KMS-11 (cell line): ENCODE measurements at regions not wholly inside any gene's neighbourhood (a gene's known extent, or its start where the extent isn't known, plus 50 kb on each side); places are given as distances from the start of the nearest gene placed in this dataset.

Experiments
- H2AFZ ChIP-seq: fragments of 200-600 bp; sonication (generic); 2 replicates; pipeline ENCODE4 v1.6.1; 2016; ENCODE audit warnings: antibody characterized with exemption, mixed run types, low read depth
- H3K27ac ChIP-seq: fragments of 200-600 bp; sonication (generic); 2 replicates; pipeline ENCODE4 v1.6.1; 2016; ENCODE audit warnings: mild to moderate bottlenecking, mixed run types
- H3K27me3 ChIP-seq: fragments of 200-600 bp; sonication (generic); 2 replicates; pipeline ENCODE4 v1.6.1; 2017; ENCODE audit warnings: mild to moderate bottlenecking, low read depth, mixed run types, moderate library complexity; ENCODE audit not compliant: insufficient read depth
- H3K36me3 ChIP-seq: fragments of 200-600 bp; sonication (generic); 2 replicates; pipeline ENCODE4 v1.6.1; 2017; ENCODE audit warnings: mild to moderate bottlenecking, mixed run types; ENCODE audit not compliant: insufficient read depth
- H3K4me1 ChIP-seq: fragments of 200-600 bp; sonication (generic); 2 replicates; pipeline ENCODE4 v1.6.1; 2016; ENCODE audit warnings: mild to moderate bottlenecking, low read depth, mixed run types; ENCODE audit not compliant: poor library complexity, severe bottlenecking
- H3K4me2 ChIP-seq: fragments of 200-600 bp; sonication (generic); 2 replicates; pipeline ENCODE4 v1.7.0; 2016; ENCODE audit warnings: mild to moderate bottlenecking, mixed run types
- H3K4me3 ChIP-seq: fragments of 200-600 bp; sonication (generic); IDR thresholded peaks from 2 replicates; pipeline ENCODE4 v1.6.1; 2017; ENCODE audit warnings: low read depth, low read length, mixed read lengths; ENCODE audit not compliant: insufficient read depth
- H3K79me2 ChIP-seq: fragments of 200-600 bp; sonication (generic); 2 replicates; pipeline ENCODE4 v1.6.1; 2016; ENCODE audit warnings: low read depth, mixed run types; ENCODE audit not compliant: insufficient read depth
- H3K9ac ChIP-seq: fragments of 200-600 bp; sonication (generic); 2 replicates; pipeline ENCODE4 v1.6.1; 2016; ENCODE audit warnings: mild to moderate bottlenecking, mixed run types
- H4K20me1 ChIP-seq: fragments of 200-600 bp; sonication (generic); 2 replicates; pipeline ENCODE4 v1.6.1; 2016; ENCODE audit warnings: mild to moderate bottlenecking, mixed run types; ENCODE audit not compliant: insufficient read depth
- CTCF ChIP-seq: fragments of 200-600 bp; sonication (generic); conservative IDR thresholded peaks from 2 replicates; pipeline ENCODE4 v1.6.1; 2017; ENCODE audit warnings: low read depth, mild to moderate bottlenecking, antibody characterized with exemption, low read length, moderate library complexity, mixed read lengths

DNA sequence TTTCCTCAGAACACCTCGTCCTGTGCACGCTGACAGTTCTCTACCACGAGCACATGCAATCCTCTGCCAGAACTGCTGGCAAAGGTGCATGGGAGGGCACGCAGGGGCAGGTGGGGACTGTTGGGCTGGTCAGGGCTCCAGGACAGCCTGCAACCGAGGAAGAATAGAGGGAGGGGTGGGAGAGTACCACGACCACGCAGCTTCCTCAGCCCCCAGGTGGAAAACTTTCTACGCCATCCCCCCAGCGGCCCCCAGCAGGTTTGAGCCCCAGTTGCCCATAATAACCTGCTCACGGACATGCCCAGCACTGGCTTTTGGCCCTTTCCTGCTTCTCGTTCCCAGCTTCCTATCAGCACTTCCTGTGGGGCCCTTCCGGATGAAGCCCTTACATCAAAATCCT is 199.3 kb downstream of the C16orf95 start:
- H2AFZ ChIP-seq: no peak overlapping the region
- no peaks in the 10 kb centered on the region for H3K4me1 ChIP-seq
- no peak overlapping the region for H3K4me3 ChIP-seq
- no peaks in the 10 kb centered on the region for H3K79me2 ChIP-seq
- H4K20me1 ChIP-seq: no peaks in the 10 kb centered on the region
- H3K9ac ChIP-seq: no peak overlapping the region
- H3K4me2 ChIP-seq: no peak overlapping the region
- no peak overlapping the region for H3K27ac ChIP-seq
- peaks cover 4% of the 10 kb centered on the region; the same call in 1 of the 2 replicates for H3K27me3 ChIP-seq
- no peak for TF ChIP-seq CTCF
- H3K36me3 ChIP-seq: no peaks in the 10 kb centered on the region

GRCh38 chr16:87119168-87119567 is 198.0 kb downstream of the C16orf95 start:
- H3K4me2 ChIP-seq: no peak overlapping the region
- H2AFZ ChIP-seq: no peak overlapping the region
- no peak for TF ChIP-seq CTCF
- no peak overlapping the region for H3K4me3 ChIP-seq
- peaks cover 4% of the 10 kb centered on the region; the same call in 1 of the 2 replicates for H3K27me3 ChIP-seq
- no peaks in the 10 kb centered on the region for H3K36me3 ChIP-seq
- no peaks in the 10 kb centered on the region for H4K20me1 ChIP-seq
- no peaks in the 10 kb centered on the region for H3K4me1 ChIP-seq
- H3K9ac ChIP-seq: no peak overlapping the region
- no peaks in the 10 kb centered on the region for H3K79me2 ChIP-seq
- no peak overlapping the region for H3K27ac ChIP-seq

DNA sequence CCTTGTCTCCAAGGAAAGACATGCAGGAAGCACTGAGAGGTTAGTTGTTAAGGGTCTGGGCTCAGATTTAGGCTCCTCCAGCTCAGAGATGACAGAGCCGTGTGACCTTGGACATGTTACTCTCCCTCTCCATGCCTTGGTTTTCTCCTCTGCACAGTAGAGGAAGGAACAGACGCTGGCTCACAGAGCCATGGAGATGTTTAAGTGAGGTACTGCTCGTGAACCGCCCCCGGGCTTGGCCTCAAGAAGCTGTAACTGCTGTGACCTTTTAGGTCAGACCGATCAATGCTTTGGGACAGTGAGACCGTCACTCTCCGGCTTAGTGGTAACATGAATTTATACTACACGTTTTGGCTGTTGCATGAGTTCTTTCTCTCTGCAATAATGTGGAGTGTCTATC is 197.4 kb downstream of the C16orf95 start:
- Histone ChIP-seq H3K4me2 (no peak overlapping the region), H2AFZ (no peak overlapping the region), H3K4me1 (no peaks in the 10 kb centered on the region), H3K4me3 (no peak overlapping the region), H4K20me1 (no peaks in the 10 kb centered on the region), H3K36me3 (no peaks in the 10 kb centered on the region), H3K9ac (no peak overlapping the region), H3K79me2 (no peaks in the 10 kb centered on the region), H3K27me3 (peaks cover 4% of the 10 kb centered on the region; the same call in 1 of the 2 replicates), H3K27ac (no peak overlapping the region)
- TF ChIP-seq CTCF: no peak

DNA sequence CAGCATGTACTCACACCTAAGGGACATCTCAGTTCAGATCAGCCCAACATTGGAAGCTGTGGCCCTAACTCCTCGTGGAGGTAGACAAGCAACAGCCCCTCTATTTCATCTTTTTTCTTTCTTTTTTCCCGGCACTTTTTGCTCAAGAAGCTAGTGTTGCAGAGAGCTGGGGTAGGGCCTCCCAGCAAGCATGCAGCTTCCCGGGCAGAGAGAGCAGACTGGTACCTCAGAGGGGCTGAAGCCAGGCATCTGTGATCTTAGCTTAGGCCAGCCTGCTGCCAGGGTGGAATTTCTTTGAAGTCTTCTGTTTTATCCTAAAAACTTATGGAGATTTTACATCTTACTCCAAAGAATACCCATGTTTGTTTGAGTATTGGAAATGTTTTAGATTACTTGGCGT is 195.4 kb downstream of the C16orf95 start:
- H3K79me2 ChIP-seq: no peaks in the 10 kb centered on the region
- TF ChIP-seq CTCF: no peak
- peaks cover 4% of the 10 kb centered on the region; the same call in 1 of the 2 replicates for H3K27me3 ChIP-seq
- H3K27ac ChIP-seq: no peak overlapping the region
- H3K4me2 ChIP-seq: no peak overlapping the region
- H3K4me1 ChIP-seq: no peaks in the 10 kb centered on the region
- no peak overlapping the region for H3K9ac ChIP-seq
- H3K36me3 ChIP-seq: no peaks in the 10 kb centered on the region
- H4K20me1 ChIP-seq: no peaks in the 10 kb centered on the region
- no peak overlapping the region for H2AFZ ChIP-seq
- H3K4me3 ChIP-seq: no peak overlapping the region
